GM23338 (cell line): ENCODE measurements at regions not wholly inside any gene's neighbourhood (a gene's known extent, or its start where the extent isn't known, plus 50 kb on each side); places are given as distances from the start of the nearest gene placed in this dataset.

ENCODE experiments used
- CREB1 ChIP-seq: fragments of 250-450 bp; sonication (Bioruptor Pico); IDR thresholded peaks from 2 replicates; pipeline ENCODE4 v1.5.0; 2020; ENCODE audit warnings: low read depth, mild to moderate bottlenecking, moderate library complexity
- CTCF ChIP-seq, 2 experiments: fragments of 200-600 bp in 1 of 2; sonication (generic) in 1 of 2; conservative IDR thresholded peaks; 2 replicates each; pipeline versions ENCODE4 v1.5.1 to v1.6.1; 2016 to 2017; ENCODE audit warnings: antibody characterized with exemption in 2 of 2, low read depth in 2 of 2, mild to moderate bottlenecking in 2 of 2, moderate library complexity in 1 of 2
- EZH2 ChIP-seq: fragments of 200-600 bp; sonication (generic); IDR thresholded peaks from one replicate; pipeline ENCODE4 v1.8.0; 2017; ENCODE audit warnings: antibody characterized with exemption, mild to moderate bottlenecking, low read depth; ENCODE audit not compliant: unreplicated experiment
- EZH2phosphoT487 ChIP-seq: fragments of 200-600 bp; sonication (generic); IDR thresholded peaks from one replicate; pipeline ENCODE4 v1.8.1; 2018; ENCODE audit warnings: antibody characterized with exemption; ENCODE audit not compliant: unreplicated experiment
- JUNB ChIP-seq: IDR thresholded peaks from one replicate; pipeline ENCODE4 v1.6.1; 2016; ENCODE audit warnings: antibody characterized with exemption; ENCODE audit not compliant: unreplicated experiment
- NANOG ChIP-seq: IDR thresholded peaks from 2 replicates; pipeline ENCODE4 v1.6.1; 2016; ENCODE audit warnings: antibody characterized with exemption, borderline replicate concordance
- POLR2AphosphoS5 ChIP-seq: IDR thresholded peaks from 2 replicates; pipeline ENCODE4 v1.6.1; 2016; ENCODE audit warnings: antibody characterized with exemption, low read depth
- ZNF114 ChIP-seq: fragments of 250-450 bp; sonication (Bioruptor Pico); IDR thresholded peaks from 2 replicates; pipeline ENCODE4 v1.5.0; 2020; ENCODE audit warnings: mild to moderate bottlenecking, moderate library complexity
- TF ChIP-seq, protein P1 (sequence below): IDR thresholded peaks from one replicate; pipeline ENCODE4 v1.6.1; 2018; ENCODE audit warnings: antibody characterized with exemption; ENCODE audit not compliant: unreplicated experiment
- TF ChIP-seq, protein P2 (sequence below): IDR thresholded peaks from 2 replicates; pipeline ENCODE4 v1.6.1; 2016; ENCODE audit warnings: antibody characterized with exemption

- TF ChIP-seq CTCF (conservative IDR thresholded peaks at IDR 0.05; ENCODE audit: low read depth in 2 of 2) (no peak), JUNB (no peak), EZH2 (no peak), POLR2AphosphoS5 (no peak), NANOG (no peak), EZH2phosphoT487 (no peak), CREB1 (no peak), ZNF114 (CRISPR knock-in tag) (no peak)
- TF ChIP-seq, protein P1, sequence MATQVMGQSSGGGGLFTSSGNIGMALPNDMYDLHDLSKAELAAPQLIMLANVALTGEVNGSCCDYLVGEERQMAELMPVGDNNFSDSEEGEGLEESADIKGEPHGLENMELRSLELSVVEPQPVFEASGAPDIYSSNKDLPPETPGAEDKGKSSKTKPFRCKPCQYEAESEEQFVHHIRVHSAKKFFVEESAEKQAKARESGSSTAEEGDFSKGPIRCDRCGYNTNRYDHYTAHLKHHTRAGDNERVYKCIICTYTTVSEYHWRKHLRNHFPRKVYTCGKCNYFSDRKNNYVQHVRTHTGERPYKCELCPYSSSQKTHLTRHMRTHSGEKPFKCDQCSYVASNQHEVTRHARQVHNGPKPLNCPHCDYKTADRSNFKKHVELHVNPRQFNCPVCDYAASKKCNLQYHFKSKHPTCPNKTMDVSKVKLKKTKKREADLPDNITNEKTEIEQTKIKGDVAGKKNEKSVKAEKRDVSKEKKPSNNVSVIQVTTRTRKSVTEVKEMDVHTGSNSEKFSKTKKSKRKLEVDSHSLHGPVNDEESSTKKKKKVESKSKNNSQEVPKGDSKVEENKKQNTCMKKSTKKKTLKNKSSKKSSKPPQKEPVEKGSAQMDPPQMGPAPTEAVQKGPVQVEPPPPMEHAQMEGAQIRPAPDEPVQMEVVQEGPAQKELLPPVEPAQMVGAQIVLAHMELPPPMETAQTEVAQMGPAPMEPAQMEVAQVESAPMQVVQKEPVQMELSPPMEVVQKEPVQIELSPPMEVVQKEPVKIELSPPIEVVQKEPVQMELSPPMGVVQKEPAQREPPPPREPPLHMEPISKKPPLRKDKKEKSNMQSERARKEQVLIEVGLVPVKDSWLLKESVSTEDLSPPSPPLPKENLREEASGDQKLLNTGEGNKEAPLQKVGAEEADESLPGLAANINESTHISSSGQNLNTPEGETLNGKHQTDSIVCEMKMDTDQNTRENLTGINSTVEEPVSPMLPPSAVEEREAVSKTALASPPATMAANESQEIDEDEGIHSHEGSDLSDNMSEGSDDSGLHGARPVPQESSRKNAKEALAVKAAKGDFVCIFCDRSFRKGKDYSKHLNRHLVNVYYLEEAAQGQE: no peak
- TF ChIP-seq, protein P2, sequence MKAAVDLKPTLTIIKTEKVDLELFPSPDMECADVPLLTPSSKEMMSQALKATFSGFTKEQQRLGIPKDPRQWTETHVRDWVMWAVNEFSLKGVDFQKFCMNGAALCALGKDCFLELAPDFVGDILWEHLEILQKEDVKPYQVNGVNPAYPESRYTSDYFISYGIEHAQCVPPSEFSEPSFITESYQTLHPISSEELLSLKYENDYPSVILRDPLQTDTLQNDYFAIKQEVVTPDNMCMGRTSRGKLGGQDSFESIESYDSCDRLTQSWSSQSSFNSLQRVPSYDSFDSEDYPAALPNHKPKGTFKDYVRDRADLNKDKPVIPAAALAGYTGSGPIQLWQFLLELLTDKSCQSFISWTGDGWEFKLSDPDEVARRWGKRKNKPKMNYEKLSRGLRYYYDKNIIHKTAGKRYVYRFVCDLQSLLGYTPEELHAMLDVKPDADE: no peak
Measured at GRCh38 chr12:45599196-45599595, 130.3 kb upstream of the ARID2 start.
